HG03139 (cell line): ENCODE measurements at regions not wholly inside any gene's neighbourhood (a gene's known extent, or its start where the extent isn't known, plus 50 kb on each side); places are given as distances from the start of the nearest gene placed in this dataset.

Source experiments
- ATAC-seq: cut with Tn5 transposase; IDR thresholded peaks from one replicate; pipeline ENCODE4 v1.9.1; 2021; ENCODE audit not compliant: unreplicated experiment

DNA sequence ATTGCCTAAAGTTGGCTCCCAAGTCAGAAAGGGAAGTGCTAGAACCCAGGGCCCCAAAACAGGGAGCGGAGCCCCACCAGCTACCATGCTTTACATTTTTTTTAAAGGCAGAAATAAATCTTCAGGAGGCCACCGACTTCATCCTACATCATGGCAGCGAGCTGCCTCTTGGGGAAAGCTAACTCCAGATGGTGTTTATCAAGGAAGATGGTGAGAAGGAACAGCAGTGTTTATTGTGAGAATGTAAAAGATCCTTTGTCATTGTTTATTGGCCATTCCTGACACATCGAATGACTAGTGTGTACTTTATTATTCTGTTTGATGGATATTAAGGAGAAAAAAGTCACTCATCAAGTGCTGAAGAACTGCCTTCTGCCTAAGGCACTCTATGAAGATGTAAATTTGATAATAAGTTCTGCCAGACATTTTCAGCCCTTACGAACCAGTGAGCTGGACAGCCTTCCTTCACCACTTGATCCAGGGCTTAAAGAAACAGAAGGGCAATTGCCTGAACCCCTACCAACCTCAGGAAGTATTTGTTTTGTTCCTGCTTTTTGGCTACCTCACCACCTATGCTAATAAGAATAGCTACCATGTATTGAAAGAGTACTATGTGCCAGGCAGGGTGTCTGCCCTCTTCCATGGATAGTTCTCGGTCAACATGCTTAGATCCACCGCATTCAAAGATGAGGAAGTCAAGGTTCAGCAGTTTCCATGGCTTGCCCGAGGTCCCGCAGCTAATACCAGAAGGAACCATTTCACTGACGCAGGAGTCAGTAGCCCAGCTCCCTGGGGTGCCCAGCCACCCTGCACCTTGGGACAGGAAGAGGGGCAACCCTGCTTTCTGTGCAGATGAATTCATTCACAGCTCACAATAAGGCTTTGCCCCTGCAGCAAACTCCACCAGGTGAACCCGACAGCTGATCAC lies 194.7 kb upstream of the RREB1 start:
- no peak for ATAC-seq

DNA sequence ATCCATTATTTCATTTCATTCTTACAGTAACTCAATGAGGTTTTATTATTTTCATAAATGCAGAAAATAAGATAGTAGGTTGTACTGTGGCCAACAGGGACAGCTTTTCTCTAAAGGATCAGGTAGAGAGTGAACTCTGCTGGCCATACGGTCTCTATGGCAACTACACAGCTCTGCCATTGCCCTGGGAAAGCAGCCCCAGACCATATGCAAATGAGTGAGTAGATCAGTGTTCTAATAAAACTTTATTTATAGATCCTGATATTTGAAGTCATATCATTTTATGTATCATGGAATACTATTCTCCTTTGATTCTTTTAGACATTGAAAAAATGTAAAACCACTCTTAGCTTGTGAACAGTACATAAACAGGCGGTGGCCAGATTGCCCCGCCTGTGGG lies 192.5 kb upstream of the RREB1 start:
- no peak for ATAC-seq

DNA sequence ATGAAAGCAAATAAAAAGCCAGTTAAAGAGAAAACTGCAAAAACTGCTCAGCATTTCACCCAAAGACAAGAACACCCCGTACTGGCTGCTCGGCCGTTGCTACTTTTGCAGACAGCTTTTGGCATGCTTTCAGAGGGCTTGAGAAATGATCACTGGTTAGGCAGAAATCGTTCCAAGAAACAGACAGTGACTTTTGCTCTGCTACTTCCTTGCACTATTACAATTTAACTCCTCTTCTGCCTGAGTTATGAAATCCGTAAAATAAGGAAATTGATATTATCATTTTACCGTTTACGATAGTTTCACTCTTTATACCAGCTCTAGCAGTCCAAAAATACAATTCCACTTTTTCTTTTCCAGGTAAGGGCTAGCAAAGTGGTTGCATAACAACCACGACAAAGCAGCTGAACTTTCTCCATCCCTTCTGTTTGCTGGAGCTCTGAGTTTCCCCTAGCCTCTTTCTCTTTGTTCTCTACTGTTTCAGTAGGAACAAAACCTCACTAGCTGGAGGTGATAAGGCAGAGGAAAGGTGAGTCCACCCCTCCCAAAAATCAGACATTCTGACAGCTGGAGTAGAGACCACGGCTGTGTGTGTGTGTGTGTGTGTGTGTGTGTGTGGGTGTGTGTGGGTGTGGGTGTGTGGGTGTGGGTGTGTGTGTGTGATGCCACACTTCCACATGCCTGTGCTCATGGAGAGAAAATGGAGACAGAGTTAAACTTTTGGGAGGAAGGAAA lies 191.8 kb upstream of the RREB1 start:
- ATAC-seq = no peak

DNA sequence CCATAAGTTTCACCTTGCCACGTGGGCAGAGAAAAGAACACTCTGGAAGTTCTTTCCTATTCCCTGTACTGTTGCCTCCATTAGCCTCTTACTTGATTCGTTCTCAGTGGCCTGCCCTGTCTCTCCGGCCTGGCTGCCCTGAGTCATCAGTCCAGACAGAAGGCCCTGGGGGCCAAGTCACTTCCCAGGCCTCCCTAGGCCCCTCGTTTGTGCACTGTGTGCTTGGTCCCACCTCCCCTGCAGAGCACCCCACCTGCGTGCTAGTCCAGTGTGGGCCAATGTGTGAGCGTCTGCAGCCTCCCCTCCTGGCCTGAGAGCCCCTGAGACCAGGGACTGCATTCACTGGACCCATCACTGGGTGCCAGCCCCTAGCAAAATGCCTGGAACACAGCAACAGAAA lies 191.2 kb upstream of the RREB1 start:
- no peak for ATAC-seq

DNA sequence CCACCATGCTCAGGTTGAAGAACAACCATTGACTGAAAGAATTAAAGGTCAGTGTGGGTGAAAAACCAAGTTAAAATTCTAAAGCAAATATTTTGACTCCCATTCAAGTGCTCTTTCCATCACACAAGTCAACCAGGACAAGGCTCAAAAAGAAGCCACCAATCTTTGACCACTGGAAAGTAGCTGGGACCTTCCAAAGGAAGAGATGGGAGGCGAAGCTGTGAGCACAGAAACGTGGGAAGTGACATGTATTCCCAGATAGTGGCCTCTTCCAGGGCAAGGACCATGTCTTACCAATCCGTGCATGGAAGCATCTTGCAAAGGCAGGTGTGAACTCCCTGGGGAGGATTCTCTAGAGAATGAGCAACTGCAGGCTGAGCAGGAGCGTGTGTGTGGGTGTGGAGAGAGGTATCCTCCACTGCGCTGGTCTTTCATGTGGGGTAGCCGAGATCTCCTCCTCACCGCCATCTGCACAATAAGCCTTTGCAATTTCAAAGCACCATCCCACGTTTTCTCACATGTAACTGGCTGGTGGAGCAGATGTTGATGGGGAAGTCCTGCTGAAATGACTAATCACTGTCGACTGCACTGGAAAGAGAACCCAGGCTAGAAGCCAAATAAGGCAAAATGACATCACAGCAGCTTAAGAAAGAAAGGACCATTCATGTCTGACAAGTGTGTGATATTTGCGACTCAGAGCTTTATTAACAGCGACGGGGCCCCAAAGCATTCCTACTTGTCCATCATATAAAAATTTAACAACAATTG lies 189.4 kb upstream of the RREB1 start:
- peak; percentile 57 for ATAC-seq

DNA sequence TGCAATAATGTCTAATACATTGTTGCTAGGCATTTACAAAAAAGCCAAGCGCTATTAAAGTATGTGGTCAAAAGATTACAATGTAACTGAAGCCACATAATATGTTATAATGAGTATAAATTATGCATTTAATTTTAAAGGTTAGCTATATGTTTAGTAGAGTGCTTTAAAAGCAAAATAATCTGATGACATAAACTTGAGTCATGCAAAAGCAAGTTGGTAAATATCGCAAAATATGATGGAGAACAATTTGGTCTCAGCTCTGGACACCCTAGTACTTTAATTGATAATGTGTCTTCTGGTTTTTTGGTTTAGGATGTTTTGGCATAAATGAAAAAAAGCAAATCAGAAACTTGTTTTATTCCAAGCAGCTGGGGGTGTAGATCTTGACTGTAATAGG lies 188.6 kb upstream of the RREB1 start:
- ATAC-seq = no peak

DNA sequence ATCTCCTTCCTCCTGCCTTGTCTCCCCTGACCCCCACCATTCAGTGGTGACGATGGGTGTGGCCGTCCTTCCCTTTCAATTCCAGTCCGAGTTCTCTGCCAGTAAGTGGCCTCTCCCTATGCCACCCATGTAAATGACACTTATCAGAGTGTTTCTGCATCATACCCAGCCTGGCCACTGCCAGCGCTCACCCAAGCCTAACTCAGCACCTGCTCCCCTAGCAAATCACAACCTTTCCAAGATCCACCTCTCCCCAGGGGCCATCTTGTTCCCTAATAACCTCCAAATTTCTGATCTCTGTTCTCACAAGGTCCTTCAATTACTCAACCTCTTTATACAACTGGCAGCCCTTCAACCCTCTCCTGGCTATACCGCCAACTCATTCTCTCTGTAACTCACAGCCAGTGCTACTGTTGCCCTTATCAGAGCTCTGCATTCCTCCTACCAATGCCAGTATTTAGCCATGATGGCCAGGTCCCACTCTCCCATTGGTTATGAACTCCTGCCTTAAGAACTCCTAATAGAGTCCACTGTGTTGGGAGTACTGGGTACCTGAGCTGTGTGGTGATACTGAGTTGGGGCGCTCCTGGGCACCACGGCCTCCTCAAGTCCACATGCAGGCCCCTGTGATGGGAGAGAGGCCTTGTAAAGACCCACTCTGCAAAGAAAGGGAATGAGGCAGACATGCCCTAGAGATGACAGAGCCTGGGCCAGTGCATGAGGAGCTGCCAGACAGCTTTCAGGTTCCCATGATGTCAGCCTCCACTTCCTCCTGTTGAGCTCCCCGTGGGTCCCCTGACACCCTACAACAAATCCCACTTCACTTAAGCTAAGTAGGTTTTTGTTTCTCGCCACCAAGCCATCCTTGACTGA lies 187.4 kb upstream of the RREB1 start:
- ATAC-seq = no peak

DNA sequence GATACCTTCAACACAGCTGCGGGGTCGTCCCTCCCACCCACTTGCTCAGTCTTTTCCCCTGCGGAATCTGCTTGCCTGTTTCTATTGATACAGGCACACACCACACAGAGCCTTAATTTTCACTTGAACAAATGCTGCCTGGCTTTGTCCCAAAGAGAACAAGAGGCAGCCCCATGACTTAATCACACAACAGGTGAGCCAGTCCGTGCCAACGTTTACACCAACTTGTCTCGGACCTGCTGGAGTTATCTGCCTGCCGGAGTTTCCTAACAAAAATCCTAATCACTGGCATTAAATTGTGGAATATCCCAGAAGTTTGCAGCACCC lies 186.8 kb upstream of the RREB1 start:
- ATAC-seq = no peak

DNA sequence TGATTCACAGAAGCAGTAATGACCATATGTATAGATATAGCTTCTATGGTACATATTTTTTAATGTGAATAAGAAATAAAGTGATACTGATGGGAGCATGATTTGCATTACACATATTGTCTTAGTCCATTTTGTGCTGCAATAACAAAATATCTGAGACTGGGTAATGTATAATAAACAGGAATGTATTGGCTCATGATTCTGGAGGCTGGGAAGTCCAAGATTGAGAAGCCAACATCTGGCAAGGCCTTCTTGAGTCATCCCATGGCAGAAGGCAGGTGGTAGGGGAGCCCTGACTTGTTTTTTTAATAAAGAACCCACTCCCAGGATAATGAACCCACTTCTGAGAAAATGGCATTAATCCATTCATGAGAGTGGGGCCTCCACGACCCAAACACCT lies 185.6 kb upstream of the RREB1 start:
- ATAC-seq = no peak

DNA sequence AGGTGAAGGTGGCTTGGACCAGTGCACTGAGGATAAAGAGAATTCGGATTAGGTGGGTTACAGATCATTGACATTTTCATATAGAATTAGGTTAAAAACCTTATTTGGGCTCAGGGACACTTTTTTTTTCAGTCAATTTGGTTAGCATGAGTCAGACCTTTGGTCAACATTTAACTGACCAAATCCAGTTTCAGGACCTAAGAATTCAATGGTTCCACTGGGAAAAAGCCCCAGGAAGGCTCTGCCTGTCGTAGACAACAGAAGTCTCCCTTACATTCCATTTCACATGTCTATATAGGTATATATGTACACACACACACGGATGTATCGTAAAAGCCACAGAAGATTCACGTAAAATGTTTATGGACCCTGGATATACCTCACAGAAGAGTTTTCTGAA lies 184.2 kb upstream of the RREB1 start:
- no peak for ATAC-seq

DNA sequence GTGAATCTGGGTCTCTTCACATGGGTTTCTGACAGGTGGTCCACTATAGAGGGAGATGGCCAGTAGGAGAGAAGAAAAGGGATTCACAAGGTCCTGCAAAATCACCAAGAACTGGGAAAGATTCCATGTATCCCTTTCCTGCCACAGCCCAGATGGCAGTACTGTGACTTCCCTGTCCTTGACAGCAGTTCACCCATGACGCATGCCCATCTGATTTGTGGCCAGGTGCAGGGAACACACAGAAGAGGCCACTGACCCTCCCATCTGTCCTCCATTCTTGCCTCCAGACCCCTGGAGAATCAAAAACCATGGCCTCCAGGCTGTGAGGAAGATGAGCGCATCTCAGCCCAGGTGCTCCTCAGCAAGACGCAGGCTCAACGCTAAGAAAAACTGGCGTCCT lies 183.1 kb upstream of the RREB1 start:
- no peak for ATAC-seq

DNA sequence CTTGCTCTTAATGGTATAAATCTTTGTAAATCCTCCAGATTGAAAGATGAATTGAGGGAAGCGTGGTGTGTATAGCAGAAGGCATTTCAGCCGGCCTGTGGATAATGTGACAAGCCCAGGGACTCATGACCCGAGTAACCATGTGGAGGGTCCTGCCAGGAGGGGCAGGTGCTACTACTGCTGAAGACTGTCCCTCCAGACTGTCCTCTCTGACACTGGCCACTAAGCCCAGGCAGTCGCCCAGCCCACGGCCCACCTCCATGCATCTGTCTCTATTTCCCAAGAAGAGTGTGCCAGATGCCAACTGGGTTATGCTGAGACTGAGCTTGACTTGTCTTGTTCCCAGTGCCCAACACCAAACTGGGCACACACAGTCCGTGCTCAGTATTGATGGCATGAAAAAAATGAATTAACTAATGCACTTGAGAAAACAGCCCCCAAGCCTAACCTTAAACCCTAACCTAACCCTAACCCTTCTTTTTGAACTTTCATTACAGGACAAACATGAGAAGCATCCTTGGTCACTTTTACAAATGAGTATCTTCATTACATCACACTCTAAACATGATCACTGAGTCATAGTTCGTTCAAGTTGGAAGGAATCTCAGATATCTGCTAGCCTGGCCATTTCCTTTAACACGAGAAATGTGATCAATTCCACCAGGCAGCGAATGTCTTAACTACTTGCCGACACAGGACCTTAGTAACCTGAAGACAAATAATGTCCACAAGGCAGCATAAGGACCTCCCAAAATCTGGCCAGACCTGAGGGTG lies 182.2 kb upstream of the RREB1 start:
- ATAC-seq = no peak

DNA sequence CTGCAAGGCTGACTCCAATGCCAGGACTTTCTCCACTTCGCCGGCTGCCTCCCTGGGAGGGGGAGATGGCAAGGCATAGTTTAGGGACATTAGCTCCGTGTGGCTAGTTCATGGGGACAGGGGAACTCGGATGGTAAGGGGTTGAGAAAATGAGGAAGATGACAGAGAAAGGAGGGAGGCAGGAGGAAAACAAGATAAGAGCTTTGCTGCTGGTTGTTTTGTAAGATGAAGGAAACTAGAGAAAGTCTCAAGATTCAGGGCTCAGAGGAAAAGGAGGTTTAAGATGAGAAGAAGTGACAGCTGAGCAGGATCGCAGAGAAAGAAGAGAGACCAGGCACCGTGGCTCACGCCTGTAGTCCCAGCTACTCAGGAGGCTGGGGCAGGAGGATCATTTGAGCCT lies 180.9 kb upstream of the RREB1 start:
- no peak for ATAC-seq

DNA sequence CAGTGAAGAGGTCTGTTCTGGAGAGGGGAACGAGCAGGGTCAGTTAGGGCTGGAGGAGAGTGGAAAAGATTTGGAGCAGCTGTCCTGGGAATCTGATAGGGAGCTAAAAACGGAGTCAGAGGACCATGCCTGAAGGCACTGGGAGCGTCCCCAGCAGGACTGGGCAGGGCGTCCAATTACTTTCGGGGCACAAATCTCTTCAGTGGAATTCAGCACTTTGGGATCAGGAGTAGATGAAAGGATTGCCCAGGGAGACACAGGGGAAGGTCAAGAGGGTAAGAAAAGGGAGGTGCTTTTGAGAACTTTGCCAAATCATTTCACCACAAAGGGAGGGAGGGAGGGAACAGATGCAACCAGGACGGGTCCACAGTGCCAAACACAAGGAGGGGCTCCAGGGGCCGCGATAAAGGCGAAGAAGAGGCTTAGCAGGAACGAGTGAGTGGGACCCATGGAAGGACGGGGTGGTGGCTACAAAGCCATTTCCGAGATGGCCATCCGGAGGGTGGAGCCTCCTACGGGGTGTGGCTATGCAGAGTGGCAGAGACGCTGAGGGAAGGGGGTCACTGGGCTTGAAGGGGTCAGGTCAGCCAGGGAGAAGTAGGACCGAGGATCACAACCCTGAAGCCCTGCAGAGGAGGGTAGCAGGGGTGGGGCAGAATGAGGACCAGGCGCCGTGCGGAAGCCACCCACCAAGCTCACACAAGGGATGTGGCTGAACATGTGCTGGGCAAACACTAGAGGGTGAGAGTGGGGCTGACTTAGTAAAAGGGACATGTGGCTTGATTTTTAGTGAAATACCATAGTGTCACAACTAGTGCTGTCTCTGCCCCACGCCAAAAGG lies 180.0 kb upstream of the RREB1 start:
- ATAC-seq = no peak

DNA sequence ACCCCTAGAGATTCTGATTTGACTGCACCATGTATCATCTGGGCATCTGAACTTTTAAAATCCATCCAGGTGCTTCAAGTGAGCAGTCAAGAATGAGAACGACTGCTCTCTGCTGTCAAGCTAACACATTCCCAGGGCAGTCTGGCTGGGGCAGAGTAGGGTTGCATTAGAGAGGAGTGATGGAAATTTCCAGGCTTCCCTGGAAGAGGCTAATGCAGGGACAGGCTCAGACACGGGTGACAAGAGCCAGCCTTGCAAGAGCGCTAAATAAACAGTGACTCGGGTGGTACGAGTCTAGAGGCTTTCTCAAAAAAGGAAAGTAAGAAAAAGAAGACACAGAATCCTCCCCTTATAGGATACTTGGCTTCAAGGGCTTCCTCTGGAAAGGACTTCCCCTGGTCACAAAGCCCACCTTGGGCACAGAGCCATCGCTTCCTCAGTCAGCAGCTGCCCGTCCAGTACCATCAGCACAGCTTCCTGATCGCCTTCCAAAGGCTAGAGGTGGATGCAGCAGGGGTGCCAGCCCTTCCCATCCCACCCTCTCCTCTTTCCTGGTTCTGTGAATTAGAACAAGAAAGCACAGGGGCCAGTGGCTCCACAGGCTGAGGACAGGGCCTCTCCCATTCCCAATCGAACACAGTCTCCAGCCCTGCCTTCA lies 177.4 kb upstream of the RREB1 start:
- ATAC-seq = no peak

DNA sequence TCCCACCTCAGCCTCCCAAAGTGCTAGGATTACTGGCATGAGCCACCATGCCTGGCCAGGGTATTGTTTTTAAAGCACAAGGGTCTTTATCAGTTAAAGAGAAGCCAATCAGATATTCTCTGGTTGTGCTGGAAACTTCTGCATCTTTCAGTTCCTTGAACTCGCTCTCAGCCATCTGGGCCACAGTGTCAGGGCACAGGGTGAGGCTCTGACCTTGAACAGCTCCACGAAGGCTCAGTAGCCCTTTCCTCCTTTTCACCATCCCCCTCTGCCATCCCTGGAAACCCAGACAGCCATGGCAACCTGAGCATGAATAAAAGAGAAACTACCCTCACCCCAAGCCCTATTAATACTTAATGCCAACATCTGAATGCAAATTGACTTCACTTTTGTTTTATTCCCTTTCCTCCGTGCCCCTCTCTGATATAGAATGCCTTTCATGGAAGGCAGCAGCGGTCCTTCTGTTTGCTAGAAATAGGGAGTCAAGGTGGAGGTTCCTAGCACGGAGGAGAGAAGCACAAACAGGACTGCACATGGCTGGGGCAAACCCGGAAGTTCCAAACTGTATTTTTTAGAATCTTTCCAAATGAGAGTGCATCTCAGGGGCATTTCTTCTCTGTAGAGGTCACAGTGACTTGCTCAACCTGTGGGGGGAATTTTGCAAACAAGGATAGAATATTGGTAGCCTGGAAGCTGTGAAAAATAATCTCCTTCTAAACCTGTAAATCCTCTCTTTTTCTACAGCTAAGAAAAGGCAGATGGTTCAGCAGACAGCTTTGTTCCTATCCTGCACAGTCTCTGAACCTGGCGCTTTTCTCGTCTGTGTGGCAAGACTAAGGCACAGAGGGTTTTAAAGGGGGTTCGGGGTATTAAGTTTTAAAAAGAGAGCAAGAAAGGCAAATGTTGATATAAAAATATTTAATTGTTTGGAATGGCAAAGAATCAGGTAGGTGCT lies 176.4 kb upstream of the RREB1 start:
- ATAC-seq = no peak

DNA sequence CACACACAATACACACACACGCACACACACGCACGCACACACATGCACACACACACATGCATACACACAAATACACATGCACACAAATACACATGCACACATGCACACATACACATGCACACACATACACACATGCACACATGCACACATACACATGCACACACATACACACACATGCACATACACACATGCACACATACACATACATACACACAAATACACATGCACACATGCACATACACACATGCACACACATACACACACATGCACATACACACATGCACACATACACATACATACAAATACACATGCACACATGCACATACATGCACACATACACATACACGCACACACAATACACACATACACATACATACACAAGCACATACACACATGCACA lies 175.4 kb upstream of the RREB1 start:
- ATAC-seq = no peak

DNA sequence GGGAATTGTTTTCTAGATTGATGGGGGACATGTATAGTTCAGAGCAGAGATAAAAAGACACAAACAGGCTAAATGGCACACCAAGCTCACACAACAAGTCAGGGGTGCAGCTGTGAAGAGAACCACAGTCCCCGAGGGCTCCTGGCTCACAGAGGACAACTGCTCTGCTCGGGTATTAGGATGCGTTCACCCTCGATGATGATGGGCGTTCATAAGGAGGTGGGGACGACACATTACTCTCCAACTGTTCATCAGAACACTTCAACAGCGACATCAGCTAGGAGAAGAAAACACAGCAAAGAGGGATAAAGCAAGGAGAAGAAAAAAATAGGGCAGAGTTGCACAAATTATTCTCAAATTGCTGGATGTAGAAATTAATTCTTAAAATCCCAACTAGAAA lies 174.8 kb upstream of the RREB1 start:
- ATAC-seq = no peak
